HG03558 (cell line): ENCODE measurements at regions not wholly inside any gene's neighbourhood (a gene's known extent, or its start where the extent isn't known, plus 50 kb on each side); places are given as distances from the start of the nearest gene placed in this dataset.

Experiments used
- ATAC-seq: cut with Tn5 transposase; IDR thresholded peaks from one replicate; pipeline ENCODE4 v1.9.1; 2021; ENCODE audit warnings: moderate number of reproducible peaks; ENCODE audit not compliant: unreplicated experiment; ENCODE audit errors: extremely low read depth

DNA sequence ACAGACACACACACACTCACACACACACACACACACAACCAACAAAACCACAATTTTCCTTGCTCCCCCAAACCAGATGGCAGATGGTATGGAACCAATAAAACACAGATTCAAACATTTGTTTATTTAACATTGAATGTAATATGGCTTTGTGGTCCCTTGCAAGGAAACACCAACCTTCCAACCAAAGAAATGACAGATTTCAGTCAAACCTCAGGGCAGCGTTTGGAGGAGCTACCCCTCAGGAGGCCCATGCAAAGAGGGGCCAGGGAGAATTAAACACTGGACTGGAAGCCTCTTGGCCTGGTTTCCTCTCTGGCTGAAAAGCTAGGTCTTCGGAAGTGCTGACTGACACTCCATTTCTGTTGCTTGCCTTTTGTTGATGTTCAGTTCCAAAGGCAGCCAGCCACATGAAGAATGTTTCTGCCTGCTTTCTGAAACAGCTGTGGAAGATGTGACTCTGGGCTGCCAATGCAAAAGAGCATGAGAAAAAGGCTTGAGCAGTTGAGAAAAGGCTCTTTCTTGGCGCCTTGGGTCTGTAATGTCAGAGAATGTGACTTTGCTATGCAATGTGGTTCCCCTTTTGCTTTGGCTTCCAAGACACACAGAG is 296.1 kb downstream of the RPLP1 start:
- no peak for ATAC-seq

- ATAC-seq = no peak
Measured at GRCh38 chr15:69749274-69749673, 296.7 kb downstream of the RPLP1 start.

- ATAC-seq = no peak
Measured at GRCh38 chr15:69749797-69750196, 297.2 kb downstream of the RPLP1 start.

GRCh38 chr15:69750253-69750652 is 297.6 kb downstream of the RPLP1 start:
- ATAC-seq = no peak

GRCh38 chr15:69751147-69751546 is 298.5 kb downstream of the RPLP1 start:
- ATAC-seq = no peak

- no peak for ATAC-seq
Measured at GRCh38 chr15:69751566-69751965, 298.9 kb downstream of the RPLP1 start.

- no peak for ATAC-seq
Measured at GRCh38 chr15:69753867-69754266, 301.2 kb downstream of the RPLP1 start.

GRCh38 chr15:69754313-69754712 is 301.7 kb downstream of the RPLP1 start:
- ATAC-seq = no peak

- no peak for ATAC-seq
Measured at GRCh38 chr15:69755551-69756310, 303.1 kb downstream of the RPLP1 start.

DNA sequence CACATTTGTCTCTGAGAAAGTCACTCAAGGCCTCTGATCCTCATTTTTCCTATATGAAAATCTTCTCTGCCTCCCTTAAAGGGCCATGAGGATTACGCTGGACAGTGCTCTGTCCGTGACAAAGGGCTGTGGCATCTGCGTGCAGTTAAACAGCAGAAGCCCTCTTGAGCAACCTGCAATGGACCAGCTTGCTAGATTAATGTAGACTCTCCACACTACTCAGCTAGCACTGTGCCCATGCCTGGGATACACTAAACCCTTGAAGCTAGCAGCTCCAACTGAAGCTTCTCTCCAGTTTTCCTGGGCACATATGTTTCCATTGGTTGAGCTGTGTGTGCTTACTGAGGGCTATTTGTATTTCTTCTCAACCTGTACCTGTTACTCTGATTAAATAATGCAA is 303.8 kb downstream of the RPLP1 start:
- ATAC-seq = no peak

GRCh38 chr15:69757186-69757585 is 304.6 kb downstream of the RPLP1 start:
- ATAC-seq = no peak

DNA sequence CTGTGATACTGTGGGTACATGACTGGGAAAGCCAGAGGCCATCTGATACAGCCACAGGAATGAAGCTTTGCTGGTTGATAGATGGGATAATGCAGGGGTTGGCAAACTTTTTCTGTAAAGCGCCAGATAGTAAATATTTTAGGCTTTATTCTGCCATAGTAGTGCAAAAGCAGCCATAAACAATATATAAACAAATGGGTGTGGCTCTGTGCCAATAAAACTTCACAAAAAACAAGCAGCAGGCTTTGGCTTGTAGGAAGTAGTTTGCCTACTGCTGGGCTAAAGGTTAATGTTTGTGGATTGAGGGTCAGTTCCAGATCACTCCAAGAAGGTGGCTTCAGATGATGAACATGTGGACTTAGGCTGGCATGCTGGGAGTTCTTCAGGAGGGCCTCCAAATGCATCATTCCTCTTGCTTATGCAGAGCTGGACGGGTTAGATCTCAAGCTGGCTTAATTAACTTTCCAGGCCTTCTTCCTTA is 305.7 kb downstream of the RPLP1 start:
- no peak for ATAC-seq

- no peak for ATAC-seq
Measured at GRCh38 chr15:69758810-69759790, 306.5 kb downstream of the RPLP1 start.

GRCh38 chr15:69760258-69760845 is 307.7 kb downstream of the RPLP1 start:
- no peak for ATAC-seq

GRCh38 chr15:69760890-69761568 is 308.4 kb downstream of the RPLP1 start:
- ATAC-seq = peak; percentile 39

- ATAC-seq = no peak
Measured at GRCh38 chr15:69762373-69763148, 309.9 kb downstream of the RPLP1 start.

- ATAC-seq = no peak
Measured at GRCh38 chr15:69763831-69764230, 311.2 kb downstream of the RPLP1 start.

GRCh38 chr15:69766156-69766555 is 313.5 kb downstream of the RPLP1 start:
- no peak for ATAC-seq

DNA sequence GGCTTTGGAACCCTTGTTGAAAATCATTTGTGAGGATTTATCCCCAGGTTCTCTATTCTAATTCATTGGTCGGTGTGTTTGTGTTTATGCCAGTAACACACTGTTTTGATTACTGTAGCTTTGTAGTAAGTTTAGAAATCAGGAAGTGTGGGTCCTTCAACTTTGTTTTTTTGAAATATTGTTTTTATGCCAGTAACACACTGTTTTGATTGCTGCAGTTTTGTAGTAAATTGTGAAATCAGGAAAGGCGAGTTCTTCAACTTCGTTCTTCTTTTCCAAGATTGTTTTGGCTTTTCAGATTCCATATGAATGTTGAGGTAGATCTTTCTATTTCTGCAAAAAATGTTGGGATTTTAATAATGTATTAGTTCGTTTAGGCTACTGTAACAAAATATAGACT is 314.6 kb downstream of the RPLP1 start:
- no peak for ATAC-seq
